ENCODE measurements at regions not wholly inside any gene's neighbourhood (a gene's known extent, or its start where the extent isn't known, plus 50 kb on each side); places are given as distances from the start of the nearest gene placed in this dataset.

- 8 to 12% methylated on average over 1 of the region's 1 CpG for WGBS, 2 donors
- H3K4me3 ChIP-seq (ENCODE audit: low read depth, poor library complexity, severe bottlenecking): no peak overlapping the region
- intact Hi-C loops (cut with DNase I; ENCODE audit: low total_unique reads): no loop called here
- no peak for DNase-seq (ENCODE audit: low spot score in 2 of 2)
- TF ChIP-seq CTCF (IDR thresholded peaks at IDR 0.05): no peak
Measured at GRCh38 chr1:189899686-189900425, 577.8 kb downstream of the BRINP3 start.

- TF ChIP-seq POLR2A (IDR thresholded peaks at IDR 0.05): no peak
- no peak for TF ChIP-seq CTCF (IDR thresholded peaks at IDR 0.05)
- WGBS, 2 donors: 85 to 86% methylated on average over 2 of the region's 2 CpGs
- intact Hi-C loops (cut with DNase I; ENCODE audit: low total_unique reads): no loop called here
- no peak for DNase-seq (ENCODE audit: low spot score in 2 of 2)
- no peak overlapping the region for H3K4me3 ChIP-seq (ENCODE audit: low read depth, poor library complexity, severe bottlenecking)
Measured at GRCh38 chr1:189904509-189904908, 573.2 kb downstream of the BRINP3 start.

GRCh38 chr1:189908113-189908512 is 569.6 kb downstream of the BRINP3 start:
- intact Hi-C loops (cut with DNase I; ENCODE audit: low total_unique reads): no loop called here
- TF ChIP-seq POLR2A (IDR thresholded peaks at IDR 0.05) (no peak), CTCF (IDR thresholded peaks at IDR 0.05) (no peak)
- no peak for DNase-seq (ENCODE audit: low spot score in 2 of 2)

GRCh38 chr1:189921613-189922012 is 556.1 kb downstream of the BRINP3 start:
- no peak for DNase-seq (ENCODE audit: low spot score in 2 of 2)
- intact Hi-C loops (cut with DNase I; ENCODE audit: low total_unique reads): no loop called here
- TF ChIP-seq CTCF (IDR thresholded peaks at IDR 0.05) (no peak), POLR2A (IDR thresholded peaks at IDR 0.05) (no peak)
- 86 to 91% methylated on average over 2 of the region's 2 CpGs for WGBS, 2 donors
- H3K4me3 ChIP-seq (ENCODE audit: low read depth, poor library complexity, severe bottlenecking): no peak overlapping the region

More at GRCh38 chr1:189908113-189908512, 569.6 kb downstream of the BRINP3 start:
- H3K4me3 ChIP-seq (ENCODE audit: low read depth, poor library complexity, severe bottlenecking): no peak overlapping the region

GRCh38 chr1:189927641-189928040 is 550.0 kb downstream of the BRINP3 start:
- WGBS, 2 donors: 67 to 77% methylated on average over 2 of the region's 2 CpGs
- H3K4me3 ChIP-seq (ENCODE audit: low read depth, poor library complexity, severe bottlenecking): no peak overlapping the region
- no peak for DNase-seq (ENCODE audit: low spot score in 2 of 2)
- intact Hi-C loops (cut with DNase I; ENCODE audit: low total_unique reads): no loop called here
- TF ChIP-seq POLR2A (IDR thresholded peaks at IDR 0.05) (no peak), CTCF (IDR thresholded peaks at IDR 0.05) (no peak)
